T1000 (cell line): ENCODE measurements at regions not wholly inside any gene's neighbourhood (a gene's known extent, or its start where the extent isn't known, plus 50 kb on each side); places are given as distances from the start of the nearest gene placed in this dataset.
"Not testable (repeated sequence)": the region's sequence is repeated elsewhere in the genome, so short reads cannot be mapped to it uniquely, and the experiment has no call there.

Source experiments
- DNase-seq: peaks from one replicate; lab custom pipeline; 2025; ENCODE audit warnings: mixed read lengths; lab: John Stamatoyannopoulos, UW

GRCh38 chr20:53695797-53696527 lies 102.3 kb upstream of the ZNF217 start:
- DNase-seq: no peak

DNA sequence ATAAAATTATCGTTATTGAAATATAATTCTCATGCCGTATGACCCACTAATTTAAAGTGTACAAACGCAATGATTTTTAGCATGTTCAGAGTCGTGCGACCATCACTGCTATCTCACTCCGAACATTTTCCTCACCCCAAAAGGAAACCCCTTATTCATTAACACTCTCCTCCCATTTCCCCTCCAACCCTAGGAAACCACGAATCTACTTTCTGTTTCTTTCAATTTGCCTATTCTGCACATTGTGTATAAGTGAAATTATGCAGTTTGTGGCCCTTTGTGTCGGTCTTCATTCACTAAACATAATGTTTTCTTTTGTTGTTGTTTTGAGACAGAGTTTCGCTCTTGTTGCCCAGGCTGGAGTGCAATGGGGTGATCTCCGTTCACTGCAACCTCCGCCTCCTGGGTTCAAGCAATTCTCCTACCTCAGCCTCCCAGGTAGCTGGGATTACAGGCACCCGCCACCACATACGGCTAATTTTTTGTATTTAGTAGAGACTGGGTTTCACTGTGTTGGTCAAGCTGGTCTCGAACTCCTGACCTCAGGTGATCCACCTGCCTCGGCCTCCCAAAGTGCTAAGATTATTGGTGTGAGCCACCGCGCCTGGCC lies 99.7 kb upstream of the ZNF217 start:
- no peak for DNase-seq

GRCh38 chr20:53692465-53693067 lies 98.9 kb upstream of the ZNF217 start:
- DNase-seq: no peak

- DNase-seq: peak; percentile 13
Measured at GRCh38 chr20:53691811-53692192, 98.2 kb upstream of the ZNF217 start.

DNA sequence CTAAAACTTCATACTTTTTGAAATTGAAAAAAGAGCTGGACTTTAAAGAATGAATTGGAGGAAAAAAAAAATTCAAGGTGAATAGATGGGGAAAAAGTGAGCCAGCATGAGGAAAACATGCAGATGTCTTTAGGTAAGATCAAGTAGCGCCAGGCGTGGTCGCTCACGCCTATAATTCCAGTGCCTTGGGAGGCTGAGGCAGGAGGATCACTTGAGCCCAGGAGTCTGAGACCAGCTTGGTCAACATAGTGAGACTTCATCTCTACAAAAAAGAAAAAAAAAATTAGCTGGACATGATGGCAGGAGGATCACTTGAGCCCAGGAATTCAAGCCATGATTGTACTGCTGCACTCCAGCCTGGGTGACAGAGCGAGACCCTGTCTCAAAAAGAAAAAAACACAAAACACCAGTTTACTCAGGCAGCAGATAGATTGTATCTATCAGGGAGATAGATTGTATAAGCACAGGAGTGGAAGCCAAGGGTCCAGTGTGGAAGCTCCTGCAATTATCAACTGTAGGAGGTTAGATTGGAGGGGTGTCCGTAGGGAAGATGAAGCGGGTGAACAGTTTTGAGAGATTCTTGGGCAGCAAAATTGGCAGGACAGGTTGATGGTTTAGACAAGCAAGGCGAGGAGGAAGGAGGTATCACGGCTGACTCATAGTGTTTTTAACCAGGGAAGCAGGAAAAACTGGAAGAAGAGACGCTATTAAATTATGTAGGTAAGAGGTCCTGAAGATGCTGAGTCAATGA lies 97.6 kb upstream of the ZNF217 start:
- DNase-seq: no peak

- DNase-seq: no peak
Measured at GRCh38 chr20:53688085-53688484, 94.4 kb upstream of the ZNF217 start.

GRCh38 chr20:53685070-53685595 lies 91.5 kb upstream of the ZNF217 start:
- no peak for DNase-seq

GRCh38 chr20:53683506-53683905 lies 89.9 kb upstream of the ZNF217 start:
- DNase-seq: no peak

- DNase-seq: no peak
Measured at GRCh38 chr20:53681352-53682212, 87.9 kb upstream of the ZNF217 start.

DNA sequence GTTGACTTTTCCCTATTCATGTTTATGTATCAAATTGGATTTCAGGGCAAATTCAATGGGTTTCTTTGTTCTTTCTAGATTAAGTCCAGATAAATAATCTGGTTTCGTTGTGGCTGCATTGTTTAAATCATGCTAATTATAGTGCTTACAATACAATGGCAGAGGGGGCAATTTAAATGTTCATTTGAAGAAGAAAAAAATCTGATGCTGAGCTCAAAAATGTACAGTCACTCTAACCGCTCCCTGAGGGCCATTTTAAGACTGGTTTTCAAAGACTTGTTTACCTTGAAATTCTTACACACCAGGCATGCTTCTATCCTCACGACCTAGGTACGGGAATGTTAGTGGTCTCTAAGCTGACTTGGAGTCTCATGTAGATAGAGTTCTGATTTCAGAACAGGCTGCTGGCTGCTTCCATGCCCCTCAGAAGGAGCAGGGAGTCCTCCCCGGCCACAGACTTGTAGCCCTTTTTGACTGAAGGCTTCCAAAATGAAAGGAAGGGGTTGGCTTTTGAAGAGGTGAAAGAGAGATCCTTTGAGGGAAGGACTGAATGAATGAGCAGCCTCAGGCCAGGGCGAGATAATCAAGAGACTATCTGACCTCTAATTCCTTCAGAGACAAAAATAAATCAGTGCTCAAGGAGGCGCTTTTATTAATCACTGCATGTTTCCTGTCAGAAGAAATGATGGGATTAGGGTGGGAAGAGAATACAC lies 86.1 kb upstream of the ZNF217 start:
- no peak for DNase-seq

GRCh38 chr20:53678990-53679596 lies 85.5 kb upstream of the ZNF217 start:
- no peak for DNase-seq

- DNase-seq: no peak
Measured at GRCh38 chr20:53678315-53678989, 84.8 kb upstream of the ZNF217 start.

- DNase-seq: no peak
Measured at GRCh38 chr20:53677447-53678314, 84.0 kb upstream of the ZNF217 start.

DNA sequence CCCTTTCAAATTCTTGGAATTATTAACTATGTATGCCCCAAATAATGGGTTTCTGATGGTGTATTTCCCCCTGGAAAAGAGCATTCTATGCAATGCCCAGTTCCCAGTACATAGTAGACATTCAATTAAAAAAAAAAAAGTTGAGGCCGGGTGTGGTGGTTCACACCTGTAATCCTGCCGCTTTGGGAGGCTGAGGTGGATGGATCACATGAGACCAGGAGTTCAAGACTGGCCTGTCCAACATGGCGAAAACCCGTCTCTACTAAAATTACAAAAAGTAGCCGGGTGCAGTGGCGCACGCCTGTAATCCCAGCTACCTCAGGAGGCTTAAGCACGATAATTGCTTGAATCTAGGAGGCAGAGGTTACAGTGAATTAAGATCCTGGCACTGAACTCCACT lies 83.3 kb upstream of the ZNF217 start:
- DNase-seq: no peak

- no peak for DNase-seq
Measured at GRCh38 chr20:53676519-53676822, 82.8 kb upstream of the ZNF217 start.

DNA sequence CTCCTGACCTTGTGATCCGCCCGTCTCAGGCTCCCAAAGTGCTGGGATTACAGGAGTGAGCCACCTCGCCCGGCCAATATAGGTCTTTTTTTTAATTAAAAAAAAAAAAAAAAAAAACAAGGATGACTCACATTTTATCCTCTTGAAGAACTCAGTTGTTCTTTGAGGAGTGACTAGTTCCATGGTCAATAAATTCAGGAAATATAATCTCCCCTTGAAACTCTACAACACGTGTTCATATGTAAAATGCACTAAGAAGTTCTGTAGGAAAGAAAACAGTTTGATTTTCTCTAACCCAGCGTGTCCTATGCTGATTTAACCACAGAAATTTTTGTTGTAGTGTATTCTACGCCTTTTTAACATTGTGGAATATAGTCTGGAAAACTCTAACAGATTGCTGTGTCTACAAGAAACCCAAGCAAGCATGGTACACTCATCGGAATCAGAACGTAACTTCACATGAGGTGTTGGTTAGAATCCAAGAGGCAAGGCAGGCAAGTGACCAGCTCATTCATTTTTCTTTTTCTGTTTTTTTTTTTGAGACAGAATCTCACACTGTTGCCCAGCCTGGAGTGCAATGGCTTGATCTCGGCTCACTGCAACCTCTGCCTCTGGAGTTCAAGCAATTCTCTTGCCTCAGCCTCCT lies 79.0 kb upstream of the ZNF217 start:
- no peak for DNase-seq

DNA sequence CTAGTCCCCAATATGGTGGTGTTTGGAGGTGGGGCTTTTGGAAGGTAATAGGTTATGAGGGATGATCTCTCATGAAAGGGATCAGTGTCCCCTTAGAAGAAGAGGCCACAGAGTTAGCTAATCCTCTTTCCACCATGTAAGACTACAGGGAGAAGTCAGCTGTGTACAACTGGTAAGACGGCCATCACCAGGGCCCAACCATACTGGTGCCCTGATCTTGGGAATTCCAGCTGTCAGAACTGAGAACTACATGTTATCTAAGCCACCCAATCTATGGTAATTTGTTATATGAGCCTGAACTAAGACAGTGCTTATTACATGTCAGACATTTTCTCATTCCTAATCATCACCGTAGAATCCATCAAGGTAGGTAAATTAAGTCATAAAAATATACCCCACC lies 77.7 kb upstream of the ZNF217 start:
- DNase-seq: no peak

DNA sequence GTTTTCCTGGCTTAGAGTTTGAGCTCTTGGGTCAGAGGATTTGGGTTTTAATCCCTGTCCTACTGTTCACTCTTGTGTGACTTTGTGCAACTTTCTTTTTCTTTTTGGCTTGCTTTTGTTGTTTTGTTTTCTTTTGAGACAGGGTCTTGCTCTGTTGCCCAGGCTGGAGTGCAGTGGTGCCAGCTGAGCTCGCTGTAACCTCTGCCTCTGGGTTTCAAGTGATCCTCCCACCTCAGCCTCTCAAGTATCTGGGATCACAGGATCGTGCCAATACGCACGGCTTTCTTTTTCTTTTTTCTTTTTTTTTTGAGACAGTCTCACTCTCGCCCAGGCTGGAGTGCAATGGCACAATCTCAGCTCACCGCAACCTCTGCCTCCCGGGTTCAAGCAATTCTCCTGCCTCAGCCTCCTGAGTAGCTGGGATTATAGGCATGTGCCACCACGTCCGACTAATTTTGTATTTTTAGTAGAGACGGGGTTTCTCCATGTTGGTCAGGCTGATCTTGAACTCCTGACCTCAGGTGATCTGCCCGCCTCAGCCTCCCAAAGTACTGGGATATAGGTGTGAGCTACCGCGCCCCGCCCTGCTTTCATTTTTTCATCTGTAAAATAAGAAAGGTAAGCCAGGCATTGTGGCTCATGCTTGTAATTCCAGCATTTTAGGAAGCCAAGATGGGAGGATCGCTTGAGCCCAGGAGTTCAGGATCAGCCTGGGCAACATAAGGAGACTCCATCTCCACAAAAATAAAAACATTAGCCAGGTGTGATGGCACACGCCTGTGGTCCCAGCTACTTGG lies 76.1 kb upstream of the ZNF217 start:
- DNase-seq: not testable (repeated sequence)
